RKO (cell line): ENCODE measurements at regions not wholly inside any gene's neighbourhood (a gene's known extent, or its start where the extent isn't known, plus 50 kb on each side); places are given as distances from the start of the nearest gene placed in this dataset.
"Not testable (repeated sequence)": the region's sequence is repeated elsewhere in the genome, so short reads cannot be mapped to it uniquely, and the experiment has no call there.

ENCODE experiments used
- DNase-seq: peaks from one replicate; pipeline ENCODE4 v3.0.0-alpha.2; 2016; ENCODE audit warnings: low spot score

- no peak for DNase-seq
Observed at GRCh38 chr3:11712646-11713045, 68.9 kb upstream of the VGLL4 start.

GRCh38 chr3:11711876-11712275 is 68.2 kb upstream of the VGLL4 start:
- DNase-seq = no peak

- DNase-seq = no peak
Observed at GRCh38 chr3:11709782-11710181, 66.1 kb upstream of the VGLL4 start.

GRCh38 chr3:11707084-11707483 is 63.4 kb upstream of the VGLL4 start:
- not testable (repeated sequence) for DNase-seq

GRCh38 chr3:11706604-11707003 is 62.9 kb upstream of the VGLL4 start:
- DNase-seq = no peak

- DNase-seq = no peak
Observed at GRCh38 chr3:11705049-11705448, 61.3 kb upstream of the VGLL4 start.

- DNase-seq = no peak
Observed at GRCh38 chr3:11703146-11703545, 59.4 kb upstream of the VGLL4 start.

GRCh38 chr3:11699083-11699427 is 55.3 kb upstream of the VGLL4 start:
- no peak for DNase-seq

- DNase-seq = no peak
Observed at GRCh38 chr3:11698326-11699082, 54.8 kb upstream of the VGLL4 start.

GRCh38 chr3:11697701-11698100 is 54.0 kb upstream of the VGLL4 start:
- no peak for DNase-seq

GRCh38 chr3:11696054-11696453 is 52.3 kb upstream of the VGLL4 start:
- DNase-seq = no peak
